Ishikawa (cell line): ENCODE measurements at regions not wholly inside any gene's neighbourhood (a gene's known extent, or its start where the extent isn't known, plus 50 kb on each side); places are given as distances from the start of the nearest gene placed in this dataset.

Source experiments
- CEBPB ChIP-seq: IDR thresholded peaks from 2 replicates; pipeline ENCODE4 v1.6.1; 2012
- CREB1 ChIP-seq: IDR thresholded peaks from 2 replicates; pipeline ENCODE4 v1.6.1; 2012; ENCODE audit warnings: low read depth
- EGR1 ChIP-seq: IDR thresholded peaks from 2 replicates; pipeline ENCODE4 v1.6.1; 2012
- EP300 ChIP-seq: IDR thresholded peaks from 2 replicates; pipeline ENCODE4 v1.6.1; 2012; ENCODE audit warnings: borderline replicate concordance
- FOXM1 ChIP-seq: IDR thresholded peaks from 2 replicates; pipeline ENCODE4 v1.6.1; 2012; ENCODE audit warnings: low read depth, borderline replicate concordance
- NFIC ChIP-seq: IDR thresholded peaks from 2 replicates; pipeline ENCODE4 v1.6.1; 2012
- RAD21 ChIP-seq: IDR thresholded peaks from 2 replicates; pipeline ENCODE4 v1.6.1; 2012; ENCODE audit warnings: low read depth
- TAF1 ChIP-seq: IDR thresholded peaks from 2 replicates; pipeline ENCODE4 v1.6.1; 2012; ENCODE audit warnings: low read depth, mild to moderate bottlenecking
- TCF12 ChIP-seq: IDR thresholded peaks from 2 replicates; pipeline ENCODE4 v1.6.1; 2012; ENCODE audit warnings: low read depth
- TEAD4 ChIP-seq: IDR thresholded peaks from 2 replicates; pipeline ENCODE4 v1.6.1; 2012
- YY1 ChIP-seq: IDR thresholded peaks from 2 replicates; pipeline ENCODE4 v1.6.1; 2012; ENCODE audit warnings: low read depth
- ZBTB7A ChIP-seq: IDR thresholded peaks from 2 replicates; pipeline ENCODE4 v1.6.1; 2012; ENCODE audit warnings: low read depth
- TF ChIP-seq, protein P1 (sequence below): IDR thresholded peaks from 2 replicates; pipeline ENCODE4 v1.6.1; 2012; ENCODE audit warnings: low read depth, mild to moderate bottlenecking
- TF ChIP-seq, protein P2 (sequence below): IDR thresholded peaks from 2 replicates; pipeline ENCODE4 v1.6.1; 2012
- TF ChIP-seq, protein P3 (sequence below): IDR thresholded peaks from 2 replicates; pipeline ENCODE4 v1.6.1; 2012

DNA sequence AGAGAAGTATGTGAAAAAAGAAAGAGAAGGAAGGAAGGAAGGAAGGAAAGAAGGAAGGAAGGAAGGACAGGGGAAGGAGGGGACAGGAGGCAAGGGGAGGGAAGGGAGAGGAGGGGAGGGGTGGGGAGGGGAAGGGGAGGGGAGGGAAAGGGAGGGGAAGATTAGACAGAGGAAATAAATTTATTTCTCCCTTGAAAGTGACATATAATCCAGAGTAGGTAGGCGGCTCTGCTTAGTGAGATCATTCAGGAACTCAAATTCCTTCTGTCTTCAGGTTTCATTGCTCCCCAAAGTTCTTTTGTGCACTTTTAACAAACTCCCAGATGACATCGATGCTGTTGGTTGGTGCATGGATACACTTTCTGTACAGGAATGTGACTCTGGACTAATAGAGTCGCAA lies 594.7 kb upstream of the STEAP1 start:
- TF ChIP-seq, protein P1, sequence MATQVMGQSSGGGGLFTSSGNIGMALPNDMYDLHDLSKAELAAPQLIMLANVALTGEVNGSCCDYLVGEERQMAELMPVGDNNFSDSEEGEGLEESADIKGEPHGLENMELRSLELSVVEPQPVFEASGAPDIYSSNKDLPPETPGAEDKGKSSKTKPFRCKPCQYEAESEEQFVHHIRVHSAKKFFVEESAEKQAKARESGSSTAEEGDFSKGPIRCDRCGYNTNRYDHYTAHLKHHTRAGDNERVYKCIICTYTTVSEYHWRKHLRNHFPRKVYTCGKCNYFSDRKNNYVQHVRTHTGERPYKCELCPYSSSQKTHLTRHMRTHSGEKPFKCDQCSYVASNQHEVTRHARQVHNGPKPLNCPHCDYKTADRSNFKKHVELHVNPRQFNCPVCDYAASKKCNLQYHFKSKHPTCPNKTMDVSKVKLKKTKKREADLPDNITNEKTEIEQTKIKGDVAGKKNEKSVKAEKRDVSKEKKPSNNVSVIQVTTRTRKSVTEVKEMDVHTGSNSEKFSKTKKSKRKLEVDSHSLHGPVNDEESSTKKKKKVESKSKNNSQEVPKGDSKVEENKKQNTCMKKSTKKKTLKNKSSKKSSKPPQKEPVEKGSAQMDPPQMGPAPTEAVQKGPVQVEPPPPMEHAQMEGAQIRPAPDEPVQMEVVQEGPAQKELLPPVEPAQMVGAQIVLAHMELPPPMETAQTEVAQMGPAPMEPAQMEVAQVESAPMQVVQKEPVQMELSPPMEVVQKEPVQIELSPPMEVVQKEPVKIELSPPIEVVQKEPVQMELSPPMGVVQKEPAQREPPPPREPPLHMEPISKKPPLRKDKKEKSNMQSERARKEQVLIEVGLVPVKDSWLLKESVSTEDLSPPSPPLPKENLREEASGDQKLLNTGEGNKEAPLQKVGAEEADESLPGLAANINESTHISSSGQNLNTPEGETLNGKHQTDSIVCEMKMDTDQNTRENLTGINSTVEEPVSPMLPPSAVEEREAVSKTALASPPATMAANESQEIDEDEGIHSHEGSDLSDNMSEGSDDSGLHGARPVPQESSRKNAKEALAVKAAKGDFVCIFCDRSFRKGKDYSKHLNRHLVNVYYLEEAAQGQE, result no peak
- TF ChIP-seq RAD21, result no peak
- TF ChIP-seq, protein P2, sequence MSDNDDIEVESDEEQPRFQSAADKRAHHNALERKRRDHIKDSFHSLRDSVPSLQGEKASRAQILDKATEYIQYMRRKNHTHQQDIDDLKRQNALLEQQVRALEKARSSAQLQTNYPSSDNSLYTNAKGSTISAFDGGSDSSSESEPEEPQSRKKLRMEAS, result no peak
- TF ChIP-seq FOXM1, result no peak
- TF ChIP-seq CREB1, result no peak
- no peak for TF ChIP-seq TAF1
- TF ChIP-seq EP300, result no peak
- TF ChIP-seq, protein P3, sequence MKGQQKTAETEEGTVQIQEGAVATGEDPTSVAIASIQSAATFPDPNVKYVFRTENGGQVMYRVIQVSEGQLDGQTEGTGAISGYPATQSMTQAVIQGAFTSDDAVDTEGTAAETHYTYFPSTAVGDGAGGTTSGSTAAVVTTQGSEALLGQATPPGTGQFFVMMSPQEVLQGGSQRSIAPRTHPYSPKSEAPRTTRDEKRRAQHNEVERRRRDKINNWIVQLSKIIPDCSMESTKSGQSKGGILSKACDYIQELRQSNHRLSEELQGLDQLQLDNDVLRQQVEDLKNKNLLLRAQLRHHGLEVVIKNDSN, result no peak
- TF ChIP-seq ZBTB7A, result no peak

DNA sequence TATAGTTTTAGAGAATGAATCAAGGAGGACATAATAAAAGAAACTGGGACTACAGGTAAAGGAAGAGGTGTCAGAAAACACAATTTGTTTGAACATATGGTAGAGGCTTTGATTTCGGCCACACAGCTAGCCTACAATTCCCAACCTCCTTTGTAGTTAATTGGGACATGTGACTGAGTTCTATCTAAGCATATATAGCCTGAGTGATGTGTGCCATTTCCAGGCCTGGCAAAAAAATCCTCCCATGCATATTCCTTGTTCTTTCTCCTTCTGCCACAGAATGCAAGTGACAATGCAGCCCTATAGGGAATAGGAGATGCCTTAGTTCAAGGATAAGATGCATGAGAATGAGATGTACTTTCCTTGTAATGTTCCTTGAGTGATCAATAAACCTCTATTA lies 590.7 kb upstream of the STEAP1 start:
- no peak for TF ChIP-seq YY1
- no peak for TF ChIP-seq EGR1
- no peak for TF ChIP-seq EP300
- no peak for TF ChIP-seq TCF12
- TF ChIP-seq ZBTB7A, result no peak
- no peak for TF ChIP-seq RAD21
- TF ChIP-seq TEAD4, result no peak
- no peak for TF ChIP-seq FOXM1
- TF ChIP-seq, protein P1, result no peak
- TF ChIP-seq TAF1, result no peak
- no peak for TF ChIP-seq NFIC
- TF ChIP-seq CREB1, result no peak
- TF ChIP-seq, protein P3, result no peak
- TF ChIP-seq, protein P2, result no peak

DNA sequence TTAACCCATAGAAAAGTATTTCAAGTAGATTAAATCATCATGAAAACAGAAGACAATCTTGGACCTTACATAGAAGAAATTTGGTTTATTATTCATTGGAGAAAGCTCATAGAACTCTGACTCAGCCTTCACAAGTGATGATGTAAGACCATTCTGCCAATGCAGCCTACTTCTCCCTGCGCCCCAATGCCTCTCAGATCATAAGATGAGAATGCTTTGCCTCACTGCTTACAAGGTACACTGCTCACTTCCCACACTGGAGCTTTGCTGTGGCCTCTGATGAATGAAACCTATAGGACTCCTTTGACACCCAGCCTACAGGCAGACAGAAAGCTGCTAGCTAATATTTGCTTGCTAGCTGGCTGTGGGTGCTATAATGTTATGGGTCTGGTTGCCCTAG lies 569.4 kb upstream of the STEAP1 start:
- TF ChIP-seq YY1 (no peak), ZBTB7A (no peak), TCF12 (no peak), CEBPB (no peak), EGR1 (no peak), FOXM1 (no peak), RAD21 (no peak), CREB1 (no peak), EP300 (no peak), TEAD4 (no peak), NFIC (no peak), TAF1 (no peak)
- TF ChIP-seq, protein P2, result no peak
- TF ChIP-seq, protein P3, result no peak
- TF ChIP-seq, protein P1, result no peak

DNA sequence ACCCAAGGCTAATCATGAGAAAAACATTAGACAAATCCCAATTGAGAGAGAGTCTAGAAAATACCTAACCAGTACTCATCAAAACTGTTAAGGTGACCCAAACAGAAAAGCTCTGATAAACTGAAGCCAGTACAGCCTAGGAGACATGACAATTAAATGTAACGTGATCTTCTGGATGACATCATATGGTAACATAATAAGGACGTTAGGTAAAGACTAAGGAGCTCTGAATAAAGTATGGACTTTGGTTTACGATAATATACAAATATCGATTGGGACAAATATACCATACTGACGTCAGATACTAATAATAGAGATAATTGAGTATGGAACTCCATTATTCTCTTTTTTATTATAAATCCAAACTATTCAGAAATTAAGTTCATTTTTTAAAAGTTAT lies 561.1 kb upstream of the STEAP1 start:
- TF ChIP-seq EGR1 (no peak), CEBPB (no peak)
- TF ChIP-seq, protein P1, result no peak
